ENCODE measurements at regions not wholly inside any gene's neighbourhood (a gene's known extent, or its start where the extent isn't known, plus 50 kb on each side); places are given as distances from the start of the nearest gene placed in this dataset.

DNA sequence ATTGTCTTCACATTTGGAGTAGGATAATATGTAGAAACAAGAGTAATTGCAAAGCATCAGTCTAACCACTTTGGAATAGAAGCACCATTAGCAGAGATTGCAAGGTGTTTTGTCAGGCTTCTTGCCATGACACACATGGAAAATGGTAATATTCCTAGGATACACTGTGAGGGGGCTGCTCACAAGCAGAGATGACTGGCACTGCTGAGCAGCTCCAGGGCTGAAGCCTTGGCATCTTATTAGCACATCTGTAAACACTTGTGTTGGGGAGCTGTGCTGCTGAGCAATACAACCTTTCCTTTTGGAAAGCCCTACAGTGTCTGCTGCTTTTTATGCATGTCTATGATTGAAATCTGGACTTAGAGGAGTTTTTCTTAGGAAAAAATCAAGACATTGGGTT is 602.2 kb downstream of the XIRP2 start:
- TF ChIP-seq EZH2 (IDR thresholded peaks at IDR 0.05): no peak
- no peak for TF ChIP-seq POLR2AphosphoS5 (IDR thresholded peaks at IDR 0.05; ENCODE audit: borderline replicate concordance, low read depth, low read length)
- no peak for TF ChIP-seq FOXP2 (optimal IDR thresholded peaks at IDR 0.05; ENCODE audit: control extremely low read depth, extremely low read length, insufficient read depth)
